ENCODE measurements at regions not wholly inside any gene's neighbourhood (a gene's known extent, or its start where the extent isn't known, plus 50 kb on each side); places are given as distances from the start of the nearest gene placed in this dataset.

DNA sequence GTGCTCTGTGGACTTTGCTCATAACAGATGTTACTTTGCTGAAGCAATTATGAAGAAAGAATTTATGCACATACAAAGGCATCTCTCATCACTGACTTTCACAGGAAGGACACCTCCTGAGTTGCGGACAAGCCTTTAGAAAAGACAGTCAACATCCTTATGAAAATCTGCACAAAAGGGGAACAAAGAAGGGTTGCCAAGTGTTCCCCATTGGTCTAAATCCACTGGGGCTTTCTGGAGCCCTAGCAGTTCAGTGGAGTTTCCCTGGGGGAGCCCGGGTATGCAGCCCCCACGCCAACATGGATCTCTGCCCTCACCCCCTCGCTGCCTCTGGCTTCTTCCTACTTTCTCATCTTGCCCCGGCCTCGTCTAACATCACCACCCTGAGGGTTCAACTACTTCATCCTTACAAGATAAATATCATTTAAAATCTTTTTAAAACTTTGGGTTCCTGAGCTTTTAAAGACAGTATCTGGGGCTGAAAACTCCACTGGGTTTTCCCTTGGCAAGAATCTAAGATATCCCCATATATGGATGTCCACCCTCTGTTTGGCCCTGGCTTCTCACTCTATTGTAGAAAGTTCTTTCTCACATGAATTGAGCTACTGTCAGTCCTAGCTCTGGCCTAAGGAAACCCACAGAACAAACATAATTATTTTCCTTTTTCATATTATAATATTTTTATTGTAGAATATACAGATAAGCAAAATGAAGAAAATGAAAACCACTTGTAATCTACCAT, 207.9 kb upstream of the RGMA start:
- H3K79me2 ChIP-seq (ENCODE audit: control insufficient read depth, insufficient read depth, low read length) = no peaks in the 10 kb centered on the region
- in situ Hi-C loops (cut with MboI) = no loop called here
- no TSS peak for BruUV-seq (replicated peaks)
- H3K9ac ChIP-seq (ENCODE audit: control insufficient read depth, insufficient read depth, low read length) = no peak overlapping the region
- H4K20me1 ChIP-seq (ENCODE audit: control insufficient read depth, insufficient read depth) = no peaks in the 10 kb centered on the region
- H3K4me2 ChIP-seq (ENCODE audit: control insufficient read depth, insufficient read depth) = no peak overlapping the region
- H3K27ac ChIP-seq (ENCODE audit: control insufficient read depth, insufficient read depth) = no peak overlapping the region
- H3K36me3 ChIP-seq (ENCODE audit: control insufficient read depth in 2 of 2, insufficient read depth in 2 of 2, low read length in 1 of 2) = no peaks in the 10 kb centered on the region
- H3K4me1 ChIP-seq (ENCODE audit: control insufficient read depth, insufficient read depth, low read length) = no peaks in the 10 kb centered on the region
- DNase-seq (ENCODE audit: low read depth, low spot score) = no peak
- no peaks in the 10 kb centered on the region for H3K27me3 ChIP-seq (replicated peaks in 1 of 2; ENCODE audit: control insufficient read depth in 2 of 2, insufficient read depth in 2 of 2, low read length in 1 of 2)
- no peak overlapping the region for H3K4me3 ChIP-seq
- no peak for ATAC-seq
- intact Hi-C loops (cut with micrococcal nuclease; ENCODE audit: unreplicated experiment) = no loop called here
- CTCF ChIA-PET = no interaction called here
- no peaks in the 10 kb centered on the region for H3K9me3 ChIP-seq (replicated peaks; ENCODE audit: control insufficient read depth, insufficient read depth, low read length)
- RAD21 ChIA-PET (ENCODE audit: unreplicated experiment) = no interaction called here
- POLR2A ChIA-PET = no interaction called here
- SMC1A ChIA-PET (ENCODE audit: uncharacterized antibody, unreplicated experiment) = no interaction called here
- TF ChIP-seq, protein P1, sequence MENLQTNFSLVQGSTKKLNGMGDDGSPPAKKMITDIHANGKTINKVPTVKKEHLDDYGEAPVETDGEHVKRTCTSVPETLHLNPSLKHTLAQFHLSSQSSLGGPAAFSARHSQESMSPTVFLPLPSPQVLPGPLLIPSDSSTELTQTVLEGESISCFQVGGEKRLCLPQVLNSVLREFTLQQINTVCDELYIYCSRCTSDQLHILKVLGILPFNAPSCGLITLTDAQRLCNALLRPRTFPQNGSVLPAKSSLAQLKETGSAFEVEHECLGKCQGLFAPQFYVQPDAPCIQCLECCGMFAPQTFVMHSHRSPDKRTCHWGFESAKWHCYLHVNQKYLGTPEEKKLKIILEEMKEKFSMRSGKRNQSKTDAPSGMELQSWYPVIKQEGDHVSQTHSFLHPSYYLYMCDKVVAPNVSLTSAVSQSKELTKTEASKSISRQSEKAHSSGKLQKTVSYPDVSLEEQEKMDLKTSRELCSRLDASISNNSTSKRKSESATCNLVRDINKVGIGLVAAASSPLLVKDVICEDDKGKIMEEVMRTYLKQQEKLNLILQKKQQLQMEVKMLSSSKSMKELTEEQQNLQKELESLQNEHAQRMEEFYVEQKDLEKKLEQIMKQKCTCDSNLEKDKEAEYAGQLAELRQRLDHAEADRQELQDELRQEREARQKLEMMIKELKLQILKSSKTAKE (IDR thresholded peaks at IDR 0.05; ENCODE audit: low read depth, poor library complexity, severe bottlenecking) = no peak
- TF ChIP-seq, protein P2, sequence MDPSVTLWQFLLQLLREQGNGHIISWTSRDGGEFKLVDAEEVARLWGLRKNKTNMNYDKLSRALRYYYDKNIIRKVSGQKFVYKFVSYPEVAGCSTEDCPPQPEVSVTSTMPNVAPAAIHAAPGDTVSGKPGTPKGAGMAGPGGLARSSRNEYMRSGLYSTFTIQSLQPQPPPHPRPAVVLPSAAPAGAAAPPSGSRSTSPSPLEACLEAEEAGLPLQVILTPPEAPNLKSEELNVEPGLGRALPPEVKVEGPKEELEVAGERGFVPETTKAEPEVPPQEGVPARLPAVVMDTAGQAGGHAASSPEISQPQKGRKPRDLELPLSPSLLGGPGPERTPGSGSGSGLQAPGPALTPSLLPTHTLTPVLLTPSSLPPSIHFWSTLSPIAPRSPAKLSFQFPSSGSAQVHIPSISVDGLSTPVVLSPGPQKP (IDR thresholded peaks at IDR 0.05; ENCODE audit: low read depth, low read length) = no peak
- no peak for TF ChIP-seq MYB (IDR thresholded peaks at IDR 0.05; ENCODE audit: borderline replicate concordance, low read depth, low read length)
- no peak for TF ChIP-seq LARP7 (IDR thresholded peaks at IDR 0.05)
- no peak for TF ChIP-seq SIX5 (IDR thresholded peaks at IDR 0.05; ENCODE audit: low read depth, low read length, severe bottlenecking)
- no peak for TF ChIP-seq CREM (IDR thresholded peaks at IDR 0.05; ENCODE audit: low read depth)
- TF ChIP-seq STAT3 (IDR thresholded peaks at IDR 0.05; ENCODE audit: low read depth, low read length) = no peak
- TF ChIP-seq ZNF274 (IDR thresholded peaks at IDR 0.05; ENCODE audit: insufficient read depth, insufficient read length) = no peak
- no peak for TF ChIP-seq BACH1 (IDR thresholded peaks at IDR 0.05; ENCODE audit: borderline replicate concordance)
- no peak for TF ChIP-seq POU2F2 (IDR thresholded peaks at IDR 0.05; ENCODE audit: borderline replicate concordance, low read depth, low read length)
- TF ChIP-seq ZNF217 (IDR thresholded peaks at IDR 0.05) = no peak
- no peak for TF ChIP-seq EZH2 (IDR thresholded peaks at IDR 0.05; ENCODE audit: borderline replicate concordance, control insufficient read depth, low read depth, low read length)
- no peak for TF ChIP-seq ZZZ3 (IDR thresholded peaks at IDR 0.05; ENCODE audit: control insufficient read depth, insufficient read length, low read depth)
- no peak for TF ChIP-seq FOXM1 (IDR thresholded peaks at IDR 0.05; ENCODE audit: low read depth, low read length)
- TF ChIP-seq, protein P3, sequence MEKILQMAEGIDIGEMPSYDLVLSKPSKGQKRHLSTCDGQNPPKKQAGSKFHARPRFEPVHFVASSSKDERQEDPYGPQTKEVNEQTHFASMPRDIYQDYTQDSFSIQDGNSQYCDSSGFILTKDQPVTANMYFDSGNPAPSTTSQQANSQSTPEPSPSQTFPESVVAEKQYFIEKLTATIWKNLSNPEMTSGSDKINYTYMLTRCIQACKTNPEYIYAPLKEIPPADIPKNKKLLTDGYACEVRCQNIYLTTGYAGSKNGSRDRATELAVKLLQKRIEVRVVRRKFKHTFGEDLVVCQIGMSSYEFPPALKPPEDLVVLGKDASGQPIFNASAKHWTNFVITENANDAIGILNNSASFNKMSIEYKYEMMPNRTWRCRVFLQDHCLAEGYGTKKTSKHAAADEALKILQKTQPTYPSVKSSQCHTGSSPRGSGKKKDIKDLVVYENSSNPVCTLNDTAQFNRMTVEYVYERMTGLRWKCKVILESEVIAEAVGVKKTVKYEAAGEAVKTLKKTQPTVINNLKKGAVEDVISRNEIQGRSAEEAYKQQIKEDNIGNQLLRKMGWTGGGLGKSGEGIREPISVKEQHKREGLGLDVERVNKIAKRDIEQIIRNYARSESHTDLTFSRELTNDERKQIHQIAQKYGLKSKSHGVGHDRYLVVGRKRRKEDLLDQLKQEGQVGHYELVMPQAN (conservative IDR thresholded peaks at IDR 0.05) = no peak
- no peak overlapping the region for H2AFZ ChIP-seq (ENCODE audit: control insufficient read depth, low read depth, low read length)
- no peak for FAIRE-seq
- WGBS (ENCODE audit: insufficient coverage, insufficient replicate concordance, low lambda C conversion rate, missing lambda C conversion rate) = 16% methylated on average over 6 of the region's 6 CpGs

Data from GM12878 (cell line).